HCT116 (cell line): ENCODE measurements at regions not wholly inside any gene's neighbourhood (a gene's known extent, or its start where the extent isn't known, plus 50 kb on each side); places are given as distances from the start of the nearest gene placed in this dataset.

Experiments used
- EZH2 ChIP-seq: fragments of 200-600 bp; sonication (generic); IDR thresholded peaks from 2 replicates; pipeline ENCODE4 v1.6.1; 2017; ENCODE audit warnings: antibody characterized with exemption, mixed run types
- POLR2A ChIP-seq: IDR thresholded peaks from 2 replicates; pipeline ENCODE4 v1.7.0; 2011; ENCODE audit warnings: borderline replicate concordance; ENCODE audit not compliant: insufficient read depth, insufficient read length; ENCODE audit errors: extremely low read depth
- POLR2AphosphoS5 ChIP-seq: IDR thresholded peaks from 2 replicates; pipeline ENCODE4 v1.6.1; 2011; ENCODE audit warnings: mild to moderate bottlenecking, low read depth, low read length, moderate library complexity
- SIN3A ChIP-seq: IDR thresholded peaks from 2 replicates; pipeline ENCODE4 v1.6.1; 2012; ENCODE audit warnings: low read depth
- YY1 ChIP-seq: IDR thresholded peaks from 2 replicates; pipeline ENCODE4 v1.6.1; 2011; ENCODE audit warnings: low read length, low read depth, moderate library complexity, mild to moderate bottlenecking; ENCODE audit not compliant: insufficient replicate concordance; ENCODE audit errors: extremely low read depth
- ZNF274 ChIP-seq: fragments of 200-500 bp; sonication (Bioruptor generic); IDR thresholded peaks from 2 replicates; pipeline ENCODE4 v1.6.1; 2014; ENCODE audit warnings: mild to moderate bottlenecking, low read depth, low read length, inconsistent platforms
- TF ChIP-seq, protein P1 (sequence below): IDR thresholded peaks from 2 replicates; pipeline ENCODE4 v1.6.1; 2012
- TF ChIP-seq, protein P2 (sequence below), 3 experiments: fragments of 200-600 bp in 1 of 3; sonication (generic) in 1 of 3; IDR thresholded peaks in 2 of 3; conservative IDR thresholded peaks in 1 of 3; 2 replicates each; pipeline ENCODE4 v1.5.1; 2012 to 2017; ENCODE audit warnings: low read depth in 2 of 3, low read length in 2 of 3, antibody characterized with exemption in 1 of 3, borderline replicate concordance in 1 of 3, control low read depth in 1 of 3, mild to moderate bottlenecking in 1 of 3, mixed read lengths in 1 of 3, mixed run types in 1 of 3, moderate library complexity in 1 of 3; ENCODE audit not compliant: insufficient read depth in 1 of 3
- TF ChIP-seq, protein P3 (sequence below): IDR thresholded peaks from 2 replicates; pipeline ENCODE4 v1.6.1; 2012; ENCODE audit warnings: low read depth

DNA sequence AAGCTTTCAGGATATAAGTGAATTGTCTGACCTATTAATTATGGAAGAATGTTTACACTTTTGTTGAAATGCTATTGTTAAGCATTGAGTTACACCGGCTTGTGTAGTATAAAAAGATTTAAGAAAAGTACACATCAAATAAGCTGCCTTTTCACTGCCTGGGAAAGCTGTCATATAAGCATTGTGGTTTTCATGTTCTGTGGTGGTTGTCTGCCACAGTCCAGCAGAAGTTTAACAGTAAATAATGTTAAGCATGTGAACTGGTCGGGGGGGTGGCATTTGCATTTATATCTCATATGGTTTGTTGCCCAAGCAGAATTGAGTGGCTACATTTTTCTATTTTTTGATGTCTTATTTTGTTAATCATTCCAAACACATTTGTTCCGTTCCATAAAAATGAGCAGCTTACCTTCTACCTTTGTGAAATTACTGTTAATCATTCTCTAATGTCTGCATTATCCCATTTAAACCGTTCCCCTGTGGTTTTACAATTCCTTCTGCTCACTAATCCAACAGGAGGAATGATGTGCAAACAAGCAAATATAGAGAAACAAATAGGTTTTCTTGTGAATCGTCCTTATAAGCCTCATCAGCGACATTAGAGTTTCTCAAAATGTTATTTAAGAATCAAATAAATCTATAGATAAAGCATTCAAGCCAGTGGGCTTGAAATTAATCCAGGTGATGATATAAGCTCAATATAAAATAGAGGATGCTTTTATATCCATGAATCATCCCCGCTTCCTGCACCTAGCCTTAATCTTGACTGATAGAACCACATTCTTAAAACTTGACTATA is 160.8 kb upstream of the SAMSN1 start:
- TF ChIP-seq, protein P1, sequence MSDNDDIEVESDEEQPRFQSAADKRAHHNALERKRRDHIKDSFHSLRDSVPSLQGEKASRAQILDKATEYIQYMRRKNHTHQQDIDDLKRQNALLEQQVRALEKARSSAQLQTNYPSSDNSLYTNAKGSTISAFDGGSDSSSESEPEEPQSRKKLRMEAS: no peak
- TF ChIP-seq, protein P2, sequence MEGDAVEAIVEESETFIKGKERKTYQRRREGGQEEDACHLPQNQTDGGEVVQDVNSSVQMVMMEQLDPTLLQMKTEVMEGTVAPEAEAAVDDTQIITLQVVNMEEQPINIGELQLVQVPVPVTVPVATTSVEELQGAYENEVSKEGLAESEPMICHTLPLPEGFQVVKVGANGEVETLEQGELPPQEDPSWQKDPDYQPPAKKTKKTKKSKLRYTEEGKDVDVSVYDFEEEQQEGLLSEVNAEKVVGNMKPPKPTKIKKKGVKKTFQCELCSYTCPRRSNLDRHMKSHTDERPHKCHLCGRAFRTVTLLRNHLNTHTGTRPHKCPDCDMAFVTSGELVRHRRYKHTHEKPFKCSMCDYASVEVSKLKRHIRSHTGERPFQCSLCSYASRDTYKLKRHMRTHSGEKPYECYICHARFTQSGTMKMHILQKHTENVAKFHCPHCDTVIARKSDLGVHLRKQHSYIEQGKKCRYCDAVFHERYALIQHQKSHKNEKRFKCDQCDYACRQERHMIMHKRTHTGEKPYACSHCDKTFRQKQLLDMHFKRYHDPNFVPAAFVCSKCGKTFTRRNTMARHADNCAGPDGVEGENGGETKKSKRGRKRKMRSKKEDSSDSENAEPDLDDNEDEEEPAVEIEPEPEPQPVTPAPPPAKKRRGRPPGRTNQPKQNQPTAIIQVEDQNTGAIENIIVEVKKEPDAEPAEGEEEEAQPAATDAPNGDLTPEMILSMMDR (IDR thresholded peaks at IDR 0.05 in 2 of 3, conservative IDR thresholded peaks at IDR 0.05 in 1 of 3; ENCODE audit: borderline replicate concordance in 1 of 3, insufficient read depth in 1 of 3, low read depth in 2 of 3, low read length in 2 of 3): no peak
- TF ChIP-seq SIN3A: no peak
- TF ChIP-seq, protein P3, sequence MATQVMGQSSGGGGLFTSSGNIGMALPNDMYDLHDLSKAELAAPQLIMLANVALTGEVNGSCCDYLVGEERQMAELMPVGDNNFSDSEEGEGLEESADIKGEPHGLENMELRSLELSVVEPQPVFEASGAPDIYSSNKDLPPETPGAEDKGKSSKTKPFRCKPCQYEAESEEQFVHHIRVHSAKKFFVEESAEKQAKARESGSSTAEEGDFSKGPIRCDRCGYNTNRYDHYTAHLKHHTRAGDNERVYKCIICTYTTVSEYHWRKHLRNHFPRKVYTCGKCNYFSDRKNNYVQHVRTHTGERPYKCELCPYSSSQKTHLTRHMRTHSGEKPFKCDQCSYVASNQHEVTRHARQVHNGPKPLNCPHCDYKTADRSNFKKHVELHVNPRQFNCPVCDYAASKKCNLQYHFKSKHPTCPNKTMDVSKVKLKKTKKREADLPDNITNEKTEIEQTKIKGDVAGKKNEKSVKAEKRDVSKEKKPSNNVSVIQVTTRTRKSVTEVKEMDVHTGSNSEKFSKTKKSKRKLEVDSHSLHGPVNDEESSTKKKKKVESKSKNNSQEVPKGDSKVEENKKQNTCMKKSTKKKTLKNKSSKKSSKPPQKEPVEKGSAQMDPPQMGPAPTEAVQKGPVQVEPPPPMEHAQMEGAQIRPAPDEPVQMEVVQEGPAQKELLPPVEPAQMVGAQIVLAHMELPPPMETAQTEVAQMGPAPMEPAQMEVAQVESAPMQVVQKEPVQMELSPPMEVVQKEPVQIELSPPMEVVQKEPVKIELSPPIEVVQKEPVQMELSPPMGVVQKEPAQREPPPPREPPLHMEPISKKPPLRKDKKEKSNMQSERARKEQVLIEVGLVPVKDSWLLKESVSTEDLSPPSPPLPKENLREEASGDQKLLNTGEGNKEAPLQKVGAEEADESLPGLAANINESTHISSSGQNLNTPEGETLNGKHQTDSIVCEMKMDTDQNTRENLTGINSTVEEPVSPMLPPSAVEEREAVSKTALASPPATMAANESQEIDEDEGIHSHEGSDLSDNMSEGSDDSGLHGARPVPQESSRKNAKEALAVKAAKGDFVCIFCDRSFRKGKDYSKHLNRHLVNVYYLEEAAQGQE: no peak
- TF ChIP-seq YY1: no peak
- no peak for TF ChIP-seq ZNF274
- TF ChIP-seq EZH2: no peak
- no peak for TF ChIP-seq POLR2A
- no peak for TF ChIP-seq POLR2AphosphoS5
